ENCODE measurements at regions not wholly inside any gene's neighbourhood (a gene's known extent, or its start where the extent isn't known, plus 50 kb on each side); places are given as distances from the start of the nearest gene placed in this dataset.

DNA sequence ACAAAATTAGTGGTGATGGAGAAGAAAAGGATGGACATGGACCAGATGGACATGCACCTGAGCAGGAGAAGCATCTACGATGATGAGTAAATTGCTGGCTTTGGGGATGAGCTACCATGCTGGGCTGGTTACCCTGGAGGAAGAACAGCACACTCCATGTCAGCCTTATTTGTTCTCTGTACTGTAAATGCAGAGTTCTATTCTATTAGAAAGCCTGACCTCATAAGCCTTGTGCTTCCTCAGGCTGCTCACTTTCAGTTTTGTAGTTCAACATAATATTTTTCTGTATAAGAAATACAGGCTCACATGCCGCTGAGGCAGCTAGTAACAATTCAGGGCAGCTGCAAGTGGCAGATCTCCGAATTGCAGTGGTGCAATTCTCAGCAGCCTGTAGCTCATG is 249.6 kb downstream of the PLA2G4A start:
- Histone ChIP-seq H3K27ac (ENCODE audit: low read depth in 1 of 2, low read length in 2 of 2) (no peak overlapping the region), H3K9me3 (ENCODE audit: control insufficient read depth in 4 of 4, low read length in 3 of 4) (peaks cover 0 to 4% (median 0%) of the 10 kb centered on the region in 4 donors), H3K9ac (ENCODE audit: low read depth in 1 of 2, low read length in 2 of 2) (no peak overlapping the region), H3K4me1 (ENCODE audit: control insufficient read depth in 4 of 4, insufficient read depth in 4 of 4, low read length in 3 of 4) (no peaks in the 10 kb centered on the region), H3K27me3 (ENCODE audit: control insufficient read depth in 4 of 4, insufficient read depth in 4 of 4, low read length in 3 of 4) (no peaks in the 10 kb centered on the region), H3K36me3 (ENCODE audit: control insufficient read depth in 4 of 4, insufficient read depth in 3 of 4, low read depth in 1 of 4, low read length in 3 of 4) (no peaks in the 10 kb centered on the region), H3K4me3 (ENCODE audit: low read depth in 1 of 3, low read length in 3 of 3) (no peak overlapping the region)
- DNase-seq (ENCODE audit: low spot score) = no peak
- TF ChIP-seq YY1 (IDR thresholded peaks at IDR 0.05) (no peak), MAX (IDR thresholded peaks at IDR 0.05) (no peak), HNF4A (conservative IDR thresholded peaks at IDR 0.05) (no peak), EGR1 (IDR thresholded peaks at IDR 0.05; ENCODE audit: low read depth in 2 of 2) (no peak), FOXA1 (IDR thresholded peaks at IDR 0.05) (no peak), NR2F2 (IDR thresholded peaks at IDR 0.05) (no peak)
- TF ChIP-seq, protein P1, sequence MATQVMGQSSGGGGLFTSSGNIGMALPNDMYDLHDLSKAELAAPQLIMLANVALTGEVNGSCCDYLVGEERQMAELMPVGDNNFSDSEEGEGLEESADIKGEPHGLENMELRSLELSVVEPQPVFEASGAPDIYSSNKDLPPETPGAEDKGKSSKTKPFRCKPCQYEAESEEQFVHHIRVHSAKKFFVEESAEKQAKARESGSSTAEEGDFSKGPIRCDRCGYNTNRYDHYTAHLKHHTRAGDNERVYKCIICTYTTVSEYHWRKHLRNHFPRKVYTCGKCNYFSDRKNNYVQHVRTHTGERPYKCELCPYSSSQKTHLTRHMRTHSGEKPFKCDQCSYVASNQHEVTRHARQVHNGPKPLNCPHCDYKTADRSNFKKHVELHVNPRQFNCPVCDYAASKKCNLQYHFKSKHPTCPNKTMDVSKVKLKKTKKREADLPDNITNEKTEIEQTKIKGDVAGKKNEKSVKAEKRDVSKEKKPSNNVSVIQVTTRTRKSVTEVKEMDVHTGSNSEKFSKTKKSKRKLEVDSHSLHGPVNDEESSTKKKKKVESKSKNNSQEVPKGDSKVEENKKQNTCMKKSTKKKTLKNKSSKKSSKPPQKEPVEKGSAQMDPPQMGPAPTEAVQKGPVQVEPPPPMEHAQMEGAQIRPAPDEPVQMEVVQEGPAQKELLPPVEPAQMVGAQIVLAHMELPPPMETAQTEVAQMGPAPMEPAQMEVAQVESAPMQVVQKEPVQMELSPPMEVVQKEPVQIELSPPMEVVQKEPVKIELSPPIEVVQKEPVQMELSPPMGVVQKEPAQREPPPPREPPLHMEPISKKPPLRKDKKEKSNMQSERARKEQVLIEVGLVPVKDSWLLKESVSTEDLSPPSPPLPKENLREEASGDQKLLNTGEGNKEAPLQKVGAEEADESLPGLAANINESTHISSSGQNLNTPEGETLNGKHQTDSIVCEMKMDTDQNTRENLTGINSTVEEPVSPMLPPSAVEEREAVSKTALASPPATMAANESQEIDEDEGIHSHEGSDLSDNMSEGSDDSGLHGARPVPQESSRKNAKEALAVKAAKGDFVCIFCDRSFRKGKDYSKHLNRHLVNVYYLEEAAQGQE (IDR thresholded peaks at IDR 0.05) = no peak
- WGBS = 75% methylated on average over 3 of the region's 3 CpGs

DNA sequence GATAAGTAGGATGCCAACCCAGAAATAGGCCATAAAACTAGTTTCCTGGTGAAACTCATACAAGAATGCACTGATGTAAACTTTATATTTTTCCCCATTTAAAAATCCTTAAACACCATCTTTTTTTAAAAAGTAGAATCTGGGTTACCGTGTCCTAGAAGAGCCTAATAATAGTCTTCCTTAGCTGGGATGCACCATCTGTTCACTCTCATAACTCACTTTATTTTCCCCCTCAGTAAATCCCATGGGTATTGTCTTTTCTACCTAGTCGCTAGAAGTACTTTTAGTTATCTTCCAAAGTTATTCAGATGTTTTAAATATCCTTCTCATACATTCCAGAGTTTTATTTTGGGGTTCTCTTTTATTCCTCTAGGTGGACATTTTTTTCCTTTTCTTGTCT is 250.2 kb downstream of the PLA2G4A start:
- Histone ChIP-seq H3K27ac (ENCODE audit: low read depth in 1 of 2, low read length in 2 of 2) (no peak overlapping the region), H3K4me3 (ENCODE audit: low read depth in 1 of 3, low read length in 3 of 3) (no peak overlapping the region), H3K36me3 (ENCODE audit: control insufficient read depth in 4 of 4, insufficient read depth in 3 of 4, low read depth in 1 of 4, low read length in 3 of 4) (no peaks in the 10 kb centered on the region), H3K9ac (ENCODE audit: low read depth in 1 of 2, low read length in 2 of 2) (no peak overlapping the region), H3K9me3 (ENCODE audit: control insufficient read depth in 4 of 4, low read length in 3 of 4) (peaks cover 0 to 4% (median 0%) of the 10 kb centered on the region in 4 donors), H3K27me3 (ENCODE audit: control insufficient read depth in 4 of 4, insufficient read depth in 4 of 4, low read length in 3 of 4) (no peaks in the 10 kb centered on the region), H3K4me1 (ENCODE audit: control insufficient read depth in 4 of 4, insufficient read depth in 4 of 4, low read length in 3 of 4) (no peaks in the 10 kb centered on the region)
- WGBS = 60% methylated on average over 2 of the region's 2 CpGs
- no peak for DNase-seq (ENCODE audit: low spot score)
- TF ChIP-seq, protein P1 (IDR thresholded peaks at IDR 0.05) = no peak
- TF ChIP-seq MAX (IDR thresholded peaks at IDR 0.05) = no peak
- TF ChIP-seq ZBTB33 (IDR thresholded peaks at IDR 0.05) = no peak
- no peak for TF ChIP-seq FOXA1 (IDR thresholded peaks at IDR 0.05)
- no peak for TF ChIP-seq EGR1 (IDR thresholded peaks at IDR 0.05; ENCODE audit: low read depth in 2 of 2)
- no peak for TF ChIP-seq RXRA (IDR thresholded peaks at IDR 0.05)
- no peak for TF ChIP-seq HNF4G (IDR thresholded peaks at IDR 0.05)

Data from liver (tissue), 7 donors.